ENCODE measurements at regions not wholly inside any gene's neighbourhood (a gene's known extent, or its start where the extent isn't known, plus 50 kb on each side); places are given as distances from the start of the nearest gene placed in this dataset.

DNA sequence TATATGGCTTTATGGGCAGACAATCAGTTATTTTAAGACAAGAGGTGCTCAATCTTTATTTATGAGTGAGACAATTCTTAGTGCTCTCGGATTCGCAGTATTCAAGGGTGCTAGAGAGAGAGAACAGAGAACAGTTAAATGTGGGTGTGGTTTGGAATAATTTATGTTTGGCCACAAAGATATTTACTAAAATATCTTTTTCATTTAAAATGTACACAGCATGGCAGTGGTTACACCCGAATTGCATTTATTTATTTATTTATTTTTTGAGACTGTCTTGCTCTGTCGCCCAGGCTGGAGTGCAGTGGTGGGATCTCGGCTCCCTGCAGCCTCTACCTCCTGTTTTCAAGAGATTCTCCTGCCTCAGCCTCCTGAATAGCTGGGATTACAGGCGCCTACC is 109.2 kb downstream of the CDCA7 start:
- no peaks in the 10 kb centered on the region for H3K9me3 ChIP-seq
- no peaks in the 10 kb centered on the region for H3K27me3 ChIP-seq
- H3K4me3 ChIP-seq: no peak overlapping the region
- H3K4me1 ChIP-seq: no peaks in the 10 kb centered on the region
- no peak overlapping the region for H3K27ac ChIP-seq
- no peak for DNase-seq (ENCODE audit: extremely low spot score in 2 of 2)
- TF ChIP-seq POLR2AphosphoS5 (IDR thresholded peaks at IDR 0.05; ENCODE audit: insufficient read depth in 1 of 2, low read depth in 1 of 2) (no peak), POLR2A (IDR thresholded peaks at IDR 0.05) (no peak)
- TF ChIP-seq, protein P1, sequence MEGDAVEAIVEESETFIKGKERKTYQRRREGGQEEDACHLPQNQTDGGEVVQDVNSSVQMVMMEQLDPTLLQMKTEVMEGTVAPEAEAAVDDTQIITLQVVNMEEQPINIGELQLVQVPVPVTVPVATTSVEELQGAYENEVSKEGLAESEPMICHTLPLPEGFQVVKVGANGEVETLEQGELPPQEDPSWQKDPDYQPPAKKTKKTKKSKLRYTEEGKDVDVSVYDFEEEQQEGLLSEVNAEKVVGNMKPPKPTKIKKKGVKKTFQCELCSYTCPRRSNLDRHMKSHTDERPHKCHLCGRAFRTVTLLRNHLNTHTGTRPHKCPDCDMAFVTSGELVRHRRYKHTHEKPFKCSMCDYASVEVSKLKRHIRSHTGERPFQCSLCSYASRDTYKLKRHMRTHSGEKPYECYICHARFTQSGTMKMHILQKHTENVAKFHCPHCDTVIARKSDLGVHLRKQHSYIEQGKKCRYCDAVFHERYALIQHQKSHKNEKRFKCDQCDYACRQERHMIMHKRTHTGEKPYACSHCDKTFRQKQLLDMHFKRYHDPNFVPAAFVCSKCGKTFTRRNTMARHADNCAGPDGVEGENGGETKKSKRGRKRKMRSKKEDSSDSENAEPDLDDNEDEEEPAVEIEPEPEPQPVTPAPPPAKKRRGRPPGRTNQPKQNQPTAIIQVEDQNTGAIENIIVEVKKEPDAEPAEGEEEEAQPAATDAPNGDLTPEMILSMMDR (IDR thresholded peaks at IDR 0.05): no peak
- intact Hi-C loops (cut with DNase I): no loop called here
- no peaks in the 10 kb centered on the region for H3K36me3 ChIP-seq

DNA sequence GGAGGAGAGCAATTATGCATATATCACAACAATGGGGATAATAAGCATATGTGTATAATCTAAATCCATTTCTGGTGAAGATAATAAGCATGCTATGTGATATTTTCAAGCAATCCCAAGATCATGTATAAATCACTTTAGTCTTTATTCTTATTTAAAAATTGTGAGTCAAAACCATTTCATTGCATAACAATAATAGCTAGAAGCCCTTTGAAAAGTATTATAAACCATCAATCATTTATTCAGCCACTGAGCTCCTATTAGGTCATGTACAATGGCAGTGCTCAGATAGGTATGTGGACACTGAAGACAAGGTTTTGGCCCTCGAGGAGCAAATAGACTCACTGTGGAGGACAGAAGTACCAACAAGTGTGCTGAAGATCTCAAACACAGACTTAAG is 113.1 kb downstream of the CDCA7 start:
- Histone ChIP-seq H3K27ac (no peak overlapping the region), H3K4me1 (no peaks in the 10 kb centered on the region), H3K36me3 (no peaks in the 10 kb centered on the region), H3K9me3 (no peaks in the 10 kb centered on the region), H3K4me3 (no peak overlapping the region), H3K27me3 (no peaks in the 10 kb centered on the region)
- no peak for DNase-seq (ENCODE audit: extremely low spot score in 2 of 2)
- TF ChIP-seq POLR2A (IDR thresholded peaks at IDR 0.05) (no peak), POLR2AphosphoS5 (IDR thresholded peaks at IDR 0.05; ENCODE audit: insufficient read depth in 1 of 2, low read depth in 1 of 2) (no peak)
- TF ChIP-seq, protein P1 (IDR thresholded peaks at IDR 0.05): no peak
- intact Hi-C loops (cut with DNase I): no loop called here

DNA sequence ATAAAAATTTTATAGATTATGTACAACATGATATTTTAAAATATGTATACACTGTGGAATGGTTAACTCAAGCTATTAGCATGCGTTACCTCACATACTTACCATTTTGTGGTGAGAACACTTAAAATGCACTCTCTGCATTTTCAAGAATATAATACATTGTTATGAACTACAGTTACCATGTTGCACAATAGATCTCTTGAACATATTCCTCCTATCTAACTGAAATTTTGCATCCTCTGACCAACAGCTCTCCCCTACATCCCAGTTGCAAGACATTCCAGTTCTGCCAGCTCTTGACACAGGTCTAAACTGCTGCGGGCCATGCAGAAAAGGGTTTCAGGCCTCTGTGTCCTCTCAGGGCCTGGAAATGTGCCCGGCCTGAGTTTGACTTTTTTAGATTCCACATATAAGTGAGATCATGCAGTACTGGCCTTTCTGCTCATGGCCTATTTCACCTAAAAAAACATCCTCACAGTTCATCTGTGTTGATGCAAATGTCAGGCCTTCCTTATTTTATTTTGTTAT is 113.7 kb downstream of the CDCA7 start:
- DNase-seq (ENCODE audit: extremely low spot score in 2 of 2): no peak
- H3K4me3 ChIP-seq: no peak overlapping the region
- no peaks in the 10 kb centered on the region for H3K36me3 ChIP-seq
- TF ChIP-seq POLR2AphosphoS5 (IDR thresholded peaks at IDR 0.05; ENCODE audit: insufficient read depth in 1 of 2, low read depth in 1 of 2) (no peak), POLR2A (IDR thresholded peaks at IDR 0.05) (no peak)
- TF ChIP-seq, protein P1 (IDR thresholded peaks at IDR 0.05): no peak
- no peaks in the 10 kb centered on the region for H3K9me3 ChIP-seq
- H3K27ac ChIP-seq: no peak overlapping the region
- intact Hi-C loops (cut with DNase I): no loop called here
- H3K4me1 ChIP-seq: no peaks in the 10 kb centered on the region
- no peaks in the 10 kb centered on the region for H3K27me3 ChIP-seq

DNA sequence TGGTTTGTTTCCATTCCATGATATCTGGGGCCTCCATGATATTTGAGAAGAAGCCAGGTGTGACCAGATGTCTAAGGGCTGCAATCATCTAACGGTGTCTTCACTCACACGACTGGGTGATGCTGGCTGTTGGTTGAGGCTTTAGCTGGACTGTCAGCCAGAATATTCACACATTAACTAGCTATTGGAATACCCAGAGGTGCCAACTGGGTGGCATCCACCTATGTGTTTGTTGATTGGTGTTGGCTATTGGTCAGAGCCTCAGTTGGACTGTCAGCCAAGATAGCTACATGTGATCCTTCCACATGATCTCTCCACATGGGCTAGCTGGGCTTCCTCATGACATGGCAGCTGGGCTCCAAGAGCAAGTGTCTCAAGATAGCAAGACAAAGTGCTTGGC is 117.4 kb downstream of the CDCA7 start:
- no peaks in the 10 kb centered on the region for H3K27me3 ChIP-seq
- intact Hi-C loops (cut with DNase I): no loop called here
- no peaks in the 10 kb centered on the region for H3K9me3 ChIP-seq
- no peaks in the 10 kb centered on the region for H3K36me3 ChIP-seq
- TF ChIP-seq, protein P1 (IDR thresholded peaks at IDR 0.05): no peak
- no peak for TF ChIP-seq POLR2AphosphoS5 (IDR thresholded peaks at IDR 0.05; ENCODE audit: insufficient read depth in 1 of 2, low read depth in 1 of 2)
- no peak for TF ChIP-seq POLR2A (IDR thresholded peaks at IDR 0.05)
- no peak overlapping the region for H3K4me3 ChIP-seq
- DNase-seq (ENCODE audit: extremely low spot score in 2 of 2): no peak
- no peaks in the 10 kb centered on the region for H3K4me1 ChIP-seq
- no peak overlapping the region for H3K27ac ChIP-seq

DNA sequence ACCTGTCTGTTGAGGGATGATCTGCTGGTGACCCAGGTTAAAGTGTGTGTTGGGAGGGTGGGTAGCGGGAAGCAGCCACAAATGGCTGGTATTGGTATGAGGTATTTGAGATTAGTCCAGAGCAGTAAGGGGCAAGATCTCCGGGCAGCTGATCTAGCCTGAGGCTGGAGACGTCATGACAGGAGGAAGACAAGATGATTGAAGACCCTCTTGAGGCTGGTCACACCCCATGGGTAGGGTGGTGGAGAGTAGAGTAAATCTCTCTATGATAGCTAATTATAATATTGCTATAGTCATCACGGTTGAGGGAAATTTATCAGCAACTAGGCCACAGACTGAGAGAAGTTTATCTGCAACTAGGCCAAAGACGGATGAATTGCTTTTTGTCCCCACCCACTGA is 128.5 kb downstream of the CDCA7 start:
- Histone ChIP-seq H3K27ac (no peak overlapping the region), H3K9me3 (no peaks in the 10 kb centered on the region), H3K4me1 (no peaks in the 10 kb centered on the region), H3K4me3 (no peak overlapping the region), H3K27me3 (no peaks in the 10 kb centered on the region), H3K36me3 (no peaks in the 10 kb centered on the region)
- no peak for DNase-seq (ENCODE audit: extremely low spot score in 2 of 2)
- intact Hi-C loops (cut with DNase I): no loop called here
- TF ChIP-seq, protein P1 (IDR thresholded peaks at IDR 0.05): no peak
- TF ChIP-seq POLR2A (IDR thresholded peaks at IDR 0.05) (no peak), POLR2AphosphoS5 (IDR thresholded peaks at IDR 0.05; ENCODE audit: insufficient read depth in 1 of 2, low read depth in 1 of 2) (no peak)

Measured in vagina (tissue), 2 donors.